ENCODE measurements at regions not wholly inside any gene's neighbourhood (a gene's known extent, or its start where the extent isn't known, plus 50 kb on each side); places are given as distances from the start of the nearest gene placed in this dataset.

DNA sequence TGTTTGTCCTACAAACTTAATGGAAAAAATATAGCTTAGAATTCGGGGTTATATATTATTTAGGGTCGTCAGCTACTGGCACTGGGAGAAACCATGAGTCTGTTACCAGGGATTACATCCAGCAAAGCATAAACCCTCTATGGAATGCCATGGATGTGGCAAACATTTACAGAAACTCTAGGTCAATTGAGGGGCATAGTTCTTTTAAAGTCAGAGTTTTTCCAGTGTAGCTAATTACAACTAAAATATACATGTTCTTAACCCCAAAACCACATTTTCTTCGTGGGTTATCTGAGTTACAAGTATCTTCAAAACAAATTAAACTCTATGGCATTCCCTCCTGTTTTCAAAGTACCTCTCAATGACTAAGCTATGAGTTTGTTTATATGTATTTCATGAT lies 99.3 kb upstream of the THSD7A start:
- no peak overlapping the region for H3K4me3 ChIP-seq
- TF ChIP-seq, protein P1, sequence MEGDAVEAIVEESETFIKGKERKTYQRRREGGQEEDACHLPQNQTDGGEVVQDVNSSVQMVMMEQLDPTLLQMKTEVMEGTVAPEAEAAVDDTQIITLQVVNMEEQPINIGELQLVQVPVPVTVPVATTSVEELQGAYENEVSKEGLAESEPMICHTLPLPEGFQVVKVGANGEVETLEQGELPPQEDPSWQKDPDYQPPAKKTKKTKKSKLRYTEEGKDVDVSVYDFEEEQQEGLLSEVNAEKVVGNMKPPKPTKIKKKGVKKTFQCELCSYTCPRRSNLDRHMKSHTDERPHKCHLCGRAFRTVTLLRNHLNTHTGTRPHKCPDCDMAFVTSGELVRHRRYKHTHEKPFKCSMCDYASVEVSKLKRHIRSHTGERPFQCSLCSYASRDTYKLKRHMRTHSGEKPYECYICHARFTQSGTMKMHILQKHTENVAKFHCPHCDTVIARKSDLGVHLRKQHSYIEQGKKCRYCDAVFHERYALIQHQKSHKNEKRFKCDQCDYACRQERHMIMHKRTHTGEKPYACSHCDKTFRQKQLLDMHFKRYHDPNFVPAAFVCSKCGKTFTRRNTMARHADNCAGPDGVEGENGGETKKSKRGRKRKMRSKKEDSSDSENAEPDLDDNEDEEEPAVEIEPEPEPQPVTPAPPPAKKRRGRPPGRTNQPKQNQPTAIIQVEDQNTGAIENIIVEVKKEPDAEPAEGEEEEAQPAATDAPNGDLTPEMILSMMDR (IDR thresholded peaks at IDR 0.05): no peak
- H3K27ac ChIP-seq: no peak overlapping the region
- DNase-seq (ENCODE audit: low spot score): no peak

DNA sequence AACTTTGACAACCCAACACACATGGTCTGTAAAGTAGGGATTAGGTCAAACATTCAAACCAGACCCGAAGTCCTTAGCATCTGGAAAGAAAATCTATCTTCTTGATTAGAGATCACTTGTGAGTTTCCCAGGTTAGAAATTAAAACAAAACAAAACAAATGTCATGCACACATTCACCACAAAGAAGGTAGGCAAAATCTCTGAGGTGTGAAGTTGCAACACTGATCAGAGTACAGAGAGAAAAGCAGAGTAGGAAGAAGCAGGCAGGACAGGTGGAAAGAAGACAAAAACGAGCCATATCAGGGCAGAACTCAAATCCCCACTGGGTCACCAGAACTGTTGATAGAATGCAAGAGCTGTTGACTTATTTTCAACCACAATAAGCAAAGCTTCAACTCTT lies 102.8 kb upstream of the THSD7A start:
- TF ChIP-seq, protein P1 (IDR thresholded peaks at IDR 0.05): no peak
- no peak for DNase-seq (ENCODE audit: low spot score)
- Histone ChIP-seq H3K27ac (no peak overlapping the region), H3K4me3 (no peak overlapping the region)

DNA sequence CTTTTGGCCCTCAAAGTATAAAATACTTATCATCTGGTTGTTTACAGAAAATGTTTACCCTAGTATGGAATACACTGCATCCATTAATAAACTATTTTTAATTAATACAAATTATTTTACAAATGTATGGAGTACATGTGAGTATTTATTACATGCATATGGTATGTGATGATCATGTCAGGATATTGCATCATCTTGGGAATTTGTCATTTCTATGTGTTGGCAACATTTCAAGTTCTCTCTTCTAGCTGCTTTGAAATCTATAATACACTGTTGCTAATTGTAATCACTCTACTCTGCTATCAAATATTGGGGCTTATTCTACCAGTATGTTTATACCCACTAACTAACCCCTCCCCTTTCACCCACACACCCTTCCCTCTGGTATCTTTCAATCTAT lies 103.9 kb upstream of the THSD7A start:
- no peak for DNase-seq (ENCODE audit: low spot score)
- H3K4me3 ChIP-seq: no peak overlapping the region
- no peak overlapping the region for H3K27ac ChIP-seq
- TF ChIP-seq, protein P1 (IDR thresholded peaks at IDR 0.05): no peak

DNA sequence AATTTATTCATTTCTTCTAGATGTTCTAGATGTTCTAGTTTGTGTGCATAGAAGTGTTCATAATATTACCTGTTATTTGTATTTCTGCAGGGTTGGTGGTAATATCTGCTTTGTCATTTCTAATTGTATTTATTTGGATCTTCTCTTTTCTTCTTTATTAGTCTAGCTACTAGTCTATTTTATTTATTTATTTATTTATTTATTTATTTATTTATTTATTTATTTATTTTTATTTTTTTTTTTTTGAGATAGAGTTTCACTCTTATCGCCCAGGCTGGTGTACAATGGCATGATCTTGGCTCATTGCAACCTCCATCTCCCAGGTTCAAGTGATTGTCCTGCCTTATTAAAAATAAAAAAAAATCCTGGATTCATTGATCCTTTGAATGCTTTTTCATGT lies 114.8 kb upstream of the THSD7A start:
- Histone ChIP-seq H3K27ac (no peak overlapping the region), H3K4me3 (no peak overlapping the region)
- TF ChIP-seq, protein P1 (IDR thresholded peaks at IDR 0.05): no peak
- DNase-seq (ENCODE audit: low spot score): no peak

DNA sequence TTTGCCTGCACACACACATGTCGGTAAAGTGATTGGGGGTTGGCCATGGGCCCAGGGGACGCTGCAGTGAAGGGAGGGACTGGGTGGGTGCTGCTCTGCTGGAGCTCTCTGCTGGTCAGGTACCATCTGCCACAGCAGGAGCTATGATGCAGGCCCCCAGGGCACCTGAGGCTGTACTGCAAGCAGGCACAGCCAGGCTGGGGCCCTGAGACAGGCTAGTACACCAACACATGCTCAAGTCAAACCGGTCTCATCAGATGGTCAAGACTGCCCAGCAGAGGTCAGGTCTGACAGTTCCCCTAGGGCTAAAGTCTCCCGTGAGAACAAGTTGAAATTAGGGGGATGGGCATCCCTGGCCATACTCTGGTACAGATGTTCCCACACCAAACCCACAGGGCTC lies 118.3 kb upstream of the THSD7A start:
- no peak overlapping the region for H3K27ac ChIP-seq
- H3K4me3 ChIP-seq: no peak overlapping the region
- no peak for DNase-seq (ENCODE audit: low spot score)
- TF ChIP-seq, protein P1 (IDR thresholded peaks at IDR 0.05): no peak

DNA sequence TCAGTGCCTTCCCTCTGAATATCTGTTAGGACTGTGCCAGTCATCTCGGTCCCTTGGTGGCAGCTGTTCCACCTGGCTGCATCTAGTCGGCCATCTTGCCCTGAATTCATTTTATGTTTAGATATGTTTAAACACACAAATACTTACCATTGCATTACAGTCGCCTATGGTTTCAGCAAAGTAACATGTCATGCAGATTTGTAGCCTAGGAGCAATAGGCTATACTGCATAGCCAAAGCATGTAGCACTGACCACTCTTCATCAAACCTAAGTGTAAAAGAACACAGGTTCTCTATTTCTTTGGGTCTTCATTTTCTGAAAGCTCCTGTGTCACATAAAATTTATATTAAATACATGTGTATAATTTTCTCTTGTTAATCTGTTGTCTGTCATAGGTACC lies 118.9 kb upstream of the THSD7A start:
- H3K4me3 ChIP-seq: no peak overlapping the region
- TF ChIP-seq, protein P1 (IDR thresholded peaks at IDR 0.05): no peak
- no peak for DNase-seq (ENCODE audit: low spot score)
- H3K27ac ChIP-seq: no peak overlapping the region

DNA sequence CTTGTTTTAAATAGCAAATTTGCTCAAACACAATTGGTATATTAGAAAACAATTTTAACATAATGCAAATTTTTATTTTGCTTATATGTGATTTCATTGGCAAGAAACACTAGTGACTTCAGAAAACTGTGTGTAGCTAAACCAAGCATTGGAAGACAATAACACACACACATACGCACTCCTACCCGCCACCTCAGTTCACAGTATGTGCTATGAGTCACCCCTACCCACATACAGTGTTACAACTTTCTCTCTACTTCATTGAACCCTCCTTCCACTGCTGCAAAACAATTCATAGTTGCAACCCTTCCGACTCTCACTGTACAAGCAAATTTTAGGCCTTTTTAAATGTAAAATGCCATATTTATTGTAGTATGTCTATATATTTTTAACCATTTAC lies 119.9 kb upstream of the THSD7A start:
- Histone ChIP-seq H3K27ac (no peak overlapping the region), H3K4me3 (no peak overlapping the region)
- TF ChIP-seq, protein P1 (IDR thresholded peaks at IDR 0.05): no peak
- DNase-seq (ENCODE audit: low spot score): no peak

All from coronary artery (tissue), 2 donors.